ENCODE measurements at regions not wholly inside any gene's neighbourhood (a gene's known extent, or its start where the extent isn't known, plus 50 kb on each side); places are given as distances from the start of the nearest gene placed in this dataset.

DNA sequence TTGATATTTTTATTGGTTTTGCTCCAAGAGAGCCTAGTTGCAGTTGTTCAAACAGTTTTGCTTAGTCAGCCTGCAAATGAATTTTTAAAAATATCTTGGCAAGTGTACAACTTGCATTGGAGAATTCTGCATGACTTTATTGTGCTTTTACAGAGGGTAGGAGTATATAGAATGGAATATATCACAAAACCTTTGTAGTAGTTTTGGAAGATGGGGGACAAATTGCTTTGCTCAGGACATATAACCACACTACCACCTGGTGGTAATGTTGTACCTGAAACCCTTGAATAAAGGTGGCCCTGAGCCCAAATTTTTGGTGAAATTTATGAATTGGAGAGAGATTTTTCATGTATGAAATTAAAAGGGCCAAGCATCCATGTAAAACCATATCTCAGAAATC is 645.2 kb downstream of the MED13L start:
- TF ChIP-seq, protein P1, sequence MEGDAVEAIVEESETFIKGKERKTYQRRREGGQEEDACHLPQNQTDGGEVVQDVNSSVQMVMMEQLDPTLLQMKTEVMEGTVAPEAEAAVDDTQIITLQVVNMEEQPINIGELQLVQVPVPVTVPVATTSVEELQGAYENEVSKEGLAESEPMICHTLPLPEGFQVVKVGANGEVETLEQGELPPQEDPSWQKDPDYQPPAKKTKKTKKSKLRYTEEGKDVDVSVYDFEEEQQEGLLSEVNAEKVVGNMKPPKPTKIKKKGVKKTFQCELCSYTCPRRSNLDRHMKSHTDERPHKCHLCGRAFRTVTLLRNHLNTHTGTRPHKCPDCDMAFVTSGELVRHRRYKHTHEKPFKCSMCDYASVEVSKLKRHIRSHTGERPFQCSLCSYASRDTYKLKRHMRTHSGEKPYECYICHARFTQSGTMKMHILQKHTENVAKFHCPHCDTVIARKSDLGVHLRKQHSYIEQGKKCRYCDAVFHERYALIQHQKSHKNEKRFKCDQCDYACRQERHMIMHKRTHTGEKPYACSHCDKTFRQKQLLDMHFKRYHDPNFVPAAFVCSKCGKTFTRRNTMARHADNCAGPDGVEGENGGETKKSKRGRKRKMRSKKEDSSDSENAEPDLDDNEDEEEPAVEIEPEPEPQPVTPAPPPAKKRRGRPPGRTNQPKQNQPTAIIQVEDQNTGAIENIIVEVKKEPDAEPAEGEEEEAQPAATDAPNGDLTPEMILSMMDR (IDR thresholded peaks at IDR 0.05) = peak in 1 of 5 experiments; percentile 27
- TF ChIP-seq EP300 (IDR thresholded peaks at IDR 0.05; ENCODE audit: low read depth) (no peak), POLR2A (IDR thresholded peaks at IDR 0.05) (no peak), POLR2AphosphoS5 (IDR thresholded peaks at IDR 0.05) (no peak)
